IMR-90 (cell line): ENCODE measurements at regions not wholly inside any gene's neighbourhood (a gene's known extent, or its start where the extent isn't known, plus 50 kb on each side); places are given as distances from the start of the nearest gene placed in this dataset.

Source experiments
- ATAC-seq: fragments of 200-7000 bp; cut with Tn5 transposase; 2 replicates; pipeline ENCODE4 v1.9.1; 2020; ENCODE audit warnings: low read depth, mild to moderate bottlenecking, moderate library complexity
- BruUV-seq: library from RNA; stranded (reverse); fragments of 400-500 nt; replicated peaks from 2 replicates; lab custom pipeline; 2021; lab: Mats Ljungman, UMichigan
- CTCF ChIA-PET: fragments of 300-600 bp; formaldehyde crosslinking; extraction: SDS; loops from one replicate; lab custom pipeline; 2021; ENCODE audit warnings: antibody characterized with exemption; lab: Yijun Ruan, JAX
- POLR2A ChIA-PET: fragments of 300-600 bp; sonication (Branson Sonifier 250); formaldehyde crosslinking; loops from one replicate; lab custom pipeline; 2022; ENCODE audit warnings: antibody characterized with exemption; ENCODE audit not compliant: unreplicated experiment; lab: Charles Lee
- DNase-seq: peaks from one replicate; pipeline ENCODE4 v3.0.0; 2013
- H2AFZ ChIP-seq: replicated peaks from 2 replicates; pipeline ENCODE3; 2013; ENCODE audit warnings: low read length, mild to moderate bottlenecking; ENCODE audit not compliant: poor library complexity
- H2AK5ac ChIP-seq: 2 replicates; pipeline ENCODE4 v1.6.1; 2013; ENCODE audit warnings: low read depth, low read length, inconsistent platforms
- H2AK9ac ChIP-seq: replicated peaks from 2 replicates; pipeline ENCODE3; 2013; ENCODE audit warnings: mild to moderate bottlenecking, low read depth, low read length, moderate library complexity; ENCODE audit not compliant: poor library complexity
- H2BK120ac ChIP-seq: 2 replicates; pipeline ENCODE4 v1.6.1; 2013; ENCODE audit warnings: low read depth, low read length, inconsistent platforms
- H2BK15ac ChIP-seq: 3 replicates; pipeline ENCODE4 v1.6.1; 2013; ENCODE audit warnings: low read depth, low read length, inconsistent platforms
- H2BK20ac ChIP-seq: 2 replicates; pipeline ENCODE4 v1.6.1; 2013; ENCODE audit warnings: low read depth, mild to moderate bottlenecking, inconsistent platforms, low read length, moderate library complexity
- H2BK5ac ChIP-seq: 2 replicates; pipeline ENCODE4 v1.6.1; 2013; ENCODE audit warnings: mild to moderate bottlenecking, low read depth, low read length, inconsistent platforms; ENCODE audit not compliant: poor library complexity, severe bottlenecking
- H3K14ac ChIP-seq: replicated peaks from 2 replicates; pipeline ENCODE4 v1.6.1; 2013; ENCODE audit warnings: low read depth, low read length, inconsistent platforms
- H3K18ac ChIP-seq: 2 replicates; pipeline ENCODE4 v1.6.1; 2013; ENCODE audit warnings: low read depth, low read length, control low read depth
- H3K23ac ChIP-seq: 2 replicates; pipeline ENCODE4 v1.6.1; 2013; ENCODE audit warnings: low read depth, low read length, inconsistent platforms
- H3K27ac ChIP-seq: 2 replicates; pipeline ENCODE4 v1.5.1; 2013; ENCODE audit warnings: mild to moderate bottlenecking, control low read depth, low read length; ENCODE audit not compliant: insufficient read depth
- H3K27me3 ChIP-seq: 2 replicates; pipeline ENCODE4 v1.6.1; 2013; ENCODE audit warnings: low read length; ENCODE audit not compliant: control insufficient read depth, insufficient read depth
- H3K36me3 ChIP-seq: 2 replicates; pipeline ENCODE4 v1.6.1; 2013; ENCODE audit warnings: low read length, mixed read lengths; ENCODE audit not compliant: control insufficient read depth, insufficient read depth
- H3K4ac ChIP-seq: 2 replicates; pipeline ENCODE4 v1.6.1; 2013; ENCODE audit warnings: low read depth, low read length, inconsistent platforms
- H3K4me1 ChIP-seq: 2 replicates; pipeline ENCODE4 v1.6.1; 2013; ENCODE audit warnings: low read length, mixed read lengths; ENCODE audit not compliant: control insufficient read depth, insufficient read depth
- H3K4me2 ChIP-seq: 2 replicates; pipeline ENCODE4 v1.6.1; 2013; ENCODE audit warnings: low read depth, mild to moderate bottlenecking, control low read depth, low read length, moderate library complexity
- H3K4me3 ChIP-seq: 2 replicates; pipeline ENCODE4 v1.5.1; 2013; ENCODE audit warnings: low read depth, mild to moderate bottlenecking, control low read depth, low read length, moderate library complexity; ENCODE audit not compliant: insufficient read depth
- H3K56ac ChIP-seq: 2 replicates; pipeline ENCODE4 v1.6.1; 2013; ENCODE audit warnings: low read length, inconsistent platforms; ENCODE audit not compliant: insufficient read depth; ENCODE audit errors: extremely low read depth
- H3K79me1 ChIP-seq, 2 experiments: 2 replicates each; pipeline ENCODE4 v1.6.1; 2013; ENCODE audit warnings: low read length in 2 of 2, inconsistent platforms in 1 of 2, low read depth in 1 of 2
- H3K9ac ChIP-seq: 2 replicates; pipeline ENCODE4 v1.6.1; 2013; ENCODE audit warnings: low read depth, low read length, control low read depth
- H3K9me1 ChIP-seq: 2 replicates; pipeline ENCODE4 v1.6.1; 2013; ENCODE audit warnings: low read length, inconsistent platforms; ENCODE audit not compliant: insufficient read depth
- H3K9me3 ChIP-seq: 2 replicates; pipeline ENCODE4 v1.6.1; 2013; ENCODE audit warnings: low read length; ENCODE audit not compliant: control insufficient read depth, insufficient read depth
- H4K20me1 ChIP-seq: 2 replicates; pipeline ENCODE4 v1.6.1; 2013; ENCODE audit warnings: low read length, inconsistent platforms; ENCODE audit not compliant: insufficient read depth
- H4K5ac ChIP-seq: 2 replicates; pipeline ENCODE4 v1.6.1; 2013; ENCODE audit warnings: mild to moderate bottlenecking, low read depth, low read length, control low read depth
- H4K8ac ChIP-seq, 2 experiments: 2 replicates each; pipeline ENCODE4 v1.6.1; 2013; ENCODE audit warnings: low read depth in 2 of 2, low read length in 2 of 2, control low read depth in 1 of 2, inconsistent platforms in 1 of 2
- H4K91ac ChIP-seq: 2 replicates; pipeline ENCODE4 v1.6.1; 2013; ENCODE audit warnings: low read depth, low read length, inconsistent platforms; ENCODE audit not compliant: insufficient read depth
- CHD1 ChIP-seq: IDR thresholded peaks from 2 replicates; pipeline ENCODE4 v1.6.1; 2012; ENCODE audit warnings: low read depth, low read length, improper control_type of control experiment
- POLR2A ChIP-seq: IDR thresholded peaks from 2 replicates; pipeline ENCODE4 v1.6.1; 2012; ENCODE audit warnings: mild to moderate bottlenecking, low read depth, low read length
- SMC3 ChIP-seq: fragments of 150-350 bp; IDR thresholded peaks from 2 replicates; pipeline ENCODE4 v1.6.1; 2016; ENCODE audit warnings: low read depth, mild to moderate bottlenecking, antibody characterized with exemption, low read length, moderate library complexity
- WGBS, 2 experiments: methylation state at CpG; one replicate each; pipeline versions ENCODE4 v1.1.5 to v1.1.7; 2013; ENCODE audit warnings: missing lambda C conversion rate in 2 of 2; ENCODE audit not compliant: insufficient read length in 1 of 2; ENCODE audit errors: extremely low coverage in 2 of 2; 5-methylcytosine and 5-hydroxymethylcytosine counted together
- dilution Hi-C: fragments of 300-500 bp; cut with HindIII; formaldehyde crosslinking; loops from one replicate; pipeline ENCODE4 v1.14.3; 2018; ENCODE audit warnings: low sequenced_read_pairs; ENCODE audit not compliant: unreplicated experiment
- in situ Hi-C: fragments of 300-500 bp; cut with MboI; formaldehyde crosslinking; loops from 3 replicates; pipeline ENCODE4 v1.14.3; 2019; ENCODE audit warnings: low sequenced_read_pairs, inconsistent platforms, mixed read lengths
- intact Hi-C: fragments of 100-400 bp; cut with micrococcal nuclease; formaldehyde crosslinking; loops from 2 replicates; pipeline ENCODE4 v1.10.0; 2022
- TF ChIP-seq, protein P1 (sequence below): fragments of 150-350 bp; IDR thresholded peaks from 2 replicates; pipeline ENCODE4 v1.6.1; 2016; ENCODE audit warnings: low read depth, mild to moderate bottlenecking, low read length, moderate library complexity, borderline replicate concordance

DNA sequence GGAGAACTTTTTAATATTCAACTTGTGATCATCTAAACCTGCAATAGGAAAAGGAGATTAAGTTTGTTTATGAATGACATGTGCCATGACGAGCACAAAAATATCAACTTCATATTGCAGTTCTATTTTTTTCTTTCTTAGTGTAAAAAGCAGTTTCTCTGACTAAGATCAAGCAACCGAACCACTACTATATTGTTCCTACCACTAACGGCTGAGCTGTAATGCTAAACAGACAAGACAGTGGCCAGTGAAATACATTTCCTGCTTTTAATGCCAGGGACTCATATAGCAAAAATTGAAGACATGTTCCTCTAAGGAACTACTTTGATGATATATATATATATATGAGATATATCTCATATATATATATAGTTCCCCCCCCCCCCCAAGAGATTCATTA, 1705.6 kb upstream of the TMEFF2 start:
- no peak overlapping the region for H3K4ac ChIP-seq
- no peak overlapping the region for H3K4me3 ChIP-seq
- ChIA-PET CTCF (no interaction called here), POLR2A (no interaction called here)
- no peak overlapping the region for H2BK20ac ChIP-seq
- H3K14ac ChIP-seq: no peak overlapping the region
- in situ Hi-C loops (no loop called here), dilution Hi-C loops (no loop called here), intact Hi-C loops (no loop called here)
- no peaks in the 10 kb centered on the region for H3K36me3 ChIP-seq
- no peak overlapping the region for H2AK5ac ChIP-seq
- H2BK15ac ChIP-seq: no peak overlapping the region
- H2BK120ac ChIP-seq: no peak overlapping the region
- H4K20me1 ChIP-seq: no peaks in the 10 kb centered on the region
- H3K18ac ChIP-seq: no peak overlapping the region
- no CpG with 5 or more reads among the region's 3 CpGs for WGBS, 2 experiments
- H3K4me2 ChIP-seq: no peak overlapping the region
- no TSS peak for BruUV-seq
- no peaks in the 10 kb centered on the region for H3K4me1 ChIP-seq
- H4K91ac ChIP-seq: no peak overlapping the region
- H3K27me3 ChIP-seq: no peaks in the 10 kb centered on the region
- no peak overlapping the region for H2AK9ac ChIP-seq
- no peaks in the 10 kb centered on the region for H3K79me1 ChIP-seq
- H3K9me3 ChIP-seq: peaks cover 3% of the 10 kb centered on the region
- TF ChIP-seq, protein P1, sequence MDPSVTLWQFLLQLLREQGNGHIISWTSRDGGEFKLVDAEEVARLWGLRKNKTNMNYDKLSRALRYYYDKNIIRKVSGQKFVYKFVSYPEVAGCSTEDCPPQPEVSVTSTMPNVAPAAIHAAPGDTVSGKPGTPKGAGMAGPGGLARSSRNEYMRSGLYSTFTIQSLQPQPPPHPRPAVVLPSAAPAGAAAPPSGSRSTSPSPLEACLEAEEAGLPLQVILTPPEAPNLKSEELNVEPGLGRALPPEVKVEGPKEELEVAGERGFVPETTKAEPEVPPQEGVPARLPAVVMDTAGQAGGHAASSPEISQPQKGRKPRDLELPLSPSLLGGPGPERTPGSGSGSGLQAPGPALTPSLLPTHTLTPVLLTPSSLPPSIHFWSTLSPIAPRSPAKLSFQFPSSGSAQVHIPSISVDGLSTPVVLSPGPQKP: no peak
- TF ChIP-seq CHD1 (no peak), SMC3 (no peak), POLR2A (no peak)
- H4K8ac ChIP-seq: no peak overlapping the region
- no peaks in the 10 kb centered on the region for H3K9me1 ChIP-seq
- H2AFZ ChIP-seq: no peak overlapping the region
- no peak overlapping the region for H4K5ac ChIP-seq
- H3K27ac ChIP-seq: no peak overlapping the region
- H2BK5ac ChIP-seq: no peak overlapping the region
- no peak overlapping the region for H3K56ac ChIP-seq
- DNase-seq (no peak), ATAC-seq (no peak)
- H3K9ac ChIP-seq: no peak overlapping the region
- no peak overlapping the region for H3K23ac ChIP-seq
